AG09319 (cell line): ENCODE measurements at regions not wholly inside any gene's neighbourhood (a gene's known extent, or its start where the extent isn't known, plus 50 kb on each side); places are given as distances from the start of the nearest gene placed in this dataset.

Experiments
- DNase-seq: peaks from one replicate; pipeline ENCODE4 v3.0.0-alpha.2; 2010; ENCODE audit warnings: low read depth; ENCODE audit errors: extremely low read depth
- TF ChIP-seq, protein P1 (sequence below): IDR thresholded peaks from 2 replicates; pipeline ENCODE4 v1.5.1; 2011; ENCODE audit warnings: low read depth, mild to moderate bottlenecking, inconsistent platforms, low read length, moderate library complexity

- TF ChIP-seq, protein P1, sequence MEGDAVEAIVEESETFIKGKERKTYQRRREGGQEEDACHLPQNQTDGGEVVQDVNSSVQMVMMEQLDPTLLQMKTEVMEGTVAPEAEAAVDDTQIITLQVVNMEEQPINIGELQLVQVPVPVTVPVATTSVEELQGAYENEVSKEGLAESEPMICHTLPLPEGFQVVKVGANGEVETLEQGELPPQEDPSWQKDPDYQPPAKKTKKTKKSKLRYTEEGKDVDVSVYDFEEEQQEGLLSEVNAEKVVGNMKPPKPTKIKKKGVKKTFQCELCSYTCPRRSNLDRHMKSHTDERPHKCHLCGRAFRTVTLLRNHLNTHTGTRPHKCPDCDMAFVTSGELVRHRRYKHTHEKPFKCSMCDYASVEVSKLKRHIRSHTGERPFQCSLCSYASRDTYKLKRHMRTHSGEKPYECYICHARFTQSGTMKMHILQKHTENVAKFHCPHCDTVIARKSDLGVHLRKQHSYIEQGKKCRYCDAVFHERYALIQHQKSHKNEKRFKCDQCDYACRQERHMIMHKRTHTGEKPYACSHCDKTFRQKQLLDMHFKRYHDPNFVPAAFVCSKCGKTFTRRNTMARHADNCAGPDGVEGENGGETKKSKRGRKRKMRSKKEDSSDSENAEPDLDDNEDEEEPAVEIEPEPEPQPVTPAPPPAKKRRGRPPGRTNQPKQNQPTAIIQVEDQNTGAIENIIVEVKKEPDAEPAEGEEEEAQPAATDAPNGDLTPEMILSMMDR: no peak
- DNase-seq: no peak
Measured at GRCh38 chr10:8468477-8468876, 414.0 kb downstream of the GATA3 start.

DNA sequence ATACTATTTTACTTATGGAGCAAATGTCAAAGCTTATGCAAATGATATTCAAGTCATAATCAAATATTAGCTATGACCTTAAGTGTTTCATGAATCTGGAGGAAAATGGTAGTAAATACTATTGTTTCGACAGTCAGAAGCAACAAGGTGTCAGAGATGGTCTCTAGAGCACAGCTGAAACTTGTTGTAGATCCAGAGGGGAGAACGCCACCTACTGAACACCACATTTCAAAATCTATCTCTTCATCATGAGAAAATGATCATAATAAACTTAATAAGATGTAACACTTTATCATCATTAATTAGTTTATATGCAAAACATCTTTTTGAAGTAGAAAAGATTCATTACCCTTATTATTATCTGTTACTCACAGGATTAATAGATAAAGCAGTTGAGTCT is 418.7 kb downstream of the GATA3 start:
- DNase-seq: no peak
- TF ChIP-seq, protein P1: no peak

DNA sequence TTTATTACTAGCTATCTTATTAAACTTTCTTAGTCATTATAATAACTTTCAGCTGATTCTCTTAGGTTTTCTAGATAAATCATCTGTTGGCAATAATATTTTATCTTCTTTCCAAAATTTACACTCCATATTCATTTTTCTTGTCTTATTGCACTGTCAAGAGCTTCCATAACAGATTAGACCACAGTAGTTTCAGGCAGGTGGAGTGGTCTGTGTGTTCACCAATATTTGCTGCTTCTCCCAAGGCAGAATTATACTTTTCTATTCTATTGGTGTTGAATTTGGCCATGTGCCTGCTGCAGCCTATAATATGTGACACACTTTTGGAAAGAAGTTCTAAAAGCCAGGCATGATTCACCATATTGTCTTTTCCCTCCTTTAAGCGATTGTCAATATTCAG is 422.8 kb downstream of the GATA3 start:
- DNase-seq: no peak
- TF ChIP-seq, protein P1: no peak

DNA sequence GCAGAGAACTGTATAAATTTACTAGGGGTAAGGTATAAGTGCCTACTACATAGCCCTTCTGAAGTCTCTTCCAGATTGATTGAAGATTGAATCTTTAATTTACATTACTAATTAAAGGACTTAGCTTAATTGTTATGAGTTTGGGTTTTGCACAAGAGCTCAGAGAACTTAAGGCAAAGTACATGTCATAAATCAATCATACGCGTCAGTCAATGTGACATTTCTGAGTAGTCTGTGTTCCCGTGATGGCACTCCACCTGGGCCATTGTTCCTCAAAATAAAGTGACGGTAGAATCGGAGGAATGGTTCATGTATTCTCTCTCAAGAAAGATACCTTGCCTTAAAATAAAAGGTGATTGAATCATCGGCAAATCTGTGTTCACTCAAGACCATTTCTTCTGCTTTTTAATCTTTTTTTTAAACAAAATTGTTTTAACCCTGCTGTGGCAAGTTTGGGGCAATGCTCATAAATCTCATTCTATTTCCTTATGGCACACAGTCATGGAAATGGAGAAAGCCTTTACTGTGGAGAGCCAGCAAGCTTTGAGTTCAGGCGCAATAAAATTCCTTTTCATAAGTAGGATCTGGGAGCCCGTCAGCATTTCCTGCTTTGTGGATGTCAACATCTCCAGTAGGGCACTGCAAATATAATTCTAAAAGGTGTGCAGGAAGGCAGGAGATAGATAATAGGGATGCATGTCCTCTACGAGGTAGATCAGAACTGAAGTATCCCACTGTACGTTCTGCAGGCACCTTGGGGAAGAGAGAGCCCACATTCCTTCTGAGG is 427.4 kb downstream of the GATA3 start:
- TF ChIP-seq, protein P1: no peak
- no peak for DNase-seq

DNA sequence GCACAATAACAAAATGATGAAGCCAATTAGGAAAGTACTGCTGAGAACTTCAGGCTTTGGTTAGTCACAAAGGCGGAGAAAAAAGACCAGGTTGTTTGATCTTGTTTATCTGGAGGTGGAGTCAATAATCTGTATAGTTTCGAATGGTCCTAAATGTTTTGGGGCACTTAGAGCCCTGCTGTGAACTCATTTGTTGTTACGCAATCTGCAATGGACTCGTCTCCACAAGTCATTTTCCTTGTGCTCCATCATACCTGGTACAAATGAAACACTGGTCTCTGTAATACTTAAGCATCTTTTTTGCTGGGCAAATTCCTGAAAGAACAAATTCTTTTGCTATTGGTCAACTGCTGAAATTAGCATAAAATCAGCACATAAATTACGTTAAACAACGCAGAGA is 430.5 kb downstream of the GATA3 start:
- no peak for DNase-seq
- TF ChIP-seq, protein P1: no peak

DNA sequence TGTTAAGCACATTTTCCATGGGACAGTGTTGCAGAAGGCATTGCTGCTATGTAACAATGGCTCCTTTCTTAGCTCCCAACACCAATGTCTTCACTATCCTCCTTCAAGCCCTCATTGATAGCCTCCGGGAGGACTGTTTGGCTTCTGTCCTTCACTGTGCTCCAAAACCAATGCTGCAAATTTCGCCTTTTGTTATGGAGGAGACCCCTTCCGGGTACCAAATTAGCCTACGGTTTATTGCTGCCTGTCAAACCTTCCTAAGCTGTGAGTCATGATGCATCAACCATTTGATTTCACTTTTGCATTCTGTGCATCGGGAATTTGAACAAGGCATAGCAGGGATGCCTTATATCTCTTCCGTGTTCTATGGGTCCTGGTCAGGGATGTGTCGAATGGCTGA is 432.9 kb downstream of the GATA3 start:
- no peak for DNase-seq
- TF ChIP-seq, protein P1: no peak

DNA sequence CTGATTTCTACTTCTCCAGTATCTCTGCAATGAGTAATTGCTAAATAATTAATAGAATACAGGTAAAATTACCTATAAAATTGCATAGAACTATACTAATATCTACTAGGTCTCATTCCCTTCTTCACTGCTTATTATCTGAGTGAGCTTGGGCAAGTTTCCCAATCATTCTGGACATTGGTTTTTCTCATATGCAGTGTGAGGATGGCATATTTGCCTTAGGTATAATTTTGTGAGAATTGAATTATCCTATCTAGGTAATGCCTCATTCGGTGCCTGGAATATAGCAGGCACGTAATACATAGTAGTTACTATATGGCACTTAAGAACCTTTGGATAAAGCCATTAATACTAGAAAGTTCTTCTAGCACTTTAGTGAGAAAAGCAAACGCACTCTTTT is 434.7 kb downstream of the GATA3 start:
- TF ChIP-seq, protein P1: no peak
- DNase-seq: no peak
